H9 (cell line): ENCODE measurements at regions not wholly inside any gene's neighbourhood (a gene's known extent, or its start where the extent isn't known, plus 50 kb on each side); places are given as distances from the start of the nearest gene placed in this dataset.

Source experiments
- DNase-seq: peaks from one replicate; pipeline ENCODE4 v3.0.0-alpha.2; 2017
- H2AFZ ChIP-seq: one replicate; pipeline ENCODE4 v1.6.1; 2013; ENCODE audit warnings: mild to moderate bottlenecking, low read length, control low read depth, moderate library complexity
- H2AK5ac ChIP-seq: 2 replicates; pipeline ENCODE4 v1.6.1; 2013; ENCODE audit warnings: low read length, control low read depth, mixed read lengths; ENCODE audit not compliant: insufficient read length
- H2BK120ac ChIP-seq: one replicate; pipeline ENCODE4 v1.6.1; 2013; ENCODE audit warnings: low read depth, mild to moderate bottlenecking, low read length, control low read depth, inconsistent platforms; ENCODE audit not compliant: poor library complexity, severe bottlenecking
- H2BK12ac ChIP-seq: 2 replicates; pipeline ENCODE4 v1.6.1; 2013; ENCODE audit warnings: low read length, control low read depth, mixed read lengths, low read depth; ENCODE audit not compliant: insufficient read length
- H2BK15ac ChIP-seq: 2 replicates; pipeline ENCODE4 v1.6.1; 2013; ENCODE audit warnings: low read depth, low read length, control low read depth
- H2BK20ac ChIP-seq: one replicate; pipeline ENCODE4 v1.6.1; 2013; ENCODE audit warnings: low read depth, mild to moderate bottlenecking, low read length, control low read depth, inconsistent platforms; ENCODE audit not compliant: poor library complexity, severe bottlenecking
- H2BK5ac ChIP-seq: 2 replicates; pipeline ENCODE4 v1.6.1; 2013; ENCODE audit warnings: low read length, control low read depth, mixed read lengths; ENCODE audit not compliant: insufficient read length
- H3K14ac ChIP-seq: 2 replicates; pipeline ENCODE4 v1.6.1; 2013; ENCODE audit warnings: low read length, control low read depth; ENCODE audit not compliant: insufficient read depth
- H3K18ac ChIP-seq: 2 replicates; pipeline ENCODE4 v1.6.1; 2013; ENCODE audit warnings: low read depth, mild to moderate bottlenecking, mixed read lengths, low read length, control low read depth; ENCODE audit not compliant: insufficient read length
- H3K23ac ChIP-seq: 2 replicates; pipeline ENCODE4 v1.6.1; 2013; ENCODE audit warnings: low read length, control low read depth, mixed read lengths, low read depth; ENCODE audit not compliant: insufficient read length
- H3K23me2 ChIP-seq: 2 replicates; pipeline ENCODE4 v1.6.1; 2013; ENCODE audit warnings: low read depth, mild to moderate bottlenecking, mixed read lengths, low read length, control low read depth; ENCODE audit not compliant: insufficient read length, poor library complexity, severe bottlenecking
- H3K27ac ChIP-seq: 2 replicates; pipeline ENCODE4 v1.5.1; 2013; ENCODE audit warnings: low read length, control low read depth, mixed read lengths, low read depth; ENCODE audit not compliant: insufficient read length
- H3K27me3 ChIP-seq: 2 replicates; pipeline ENCODE4 v1.6.1; 2013; ENCODE audit warnings: low read length, control low read depth, inconsistent platforms; ENCODE audit not compliant: insufficient read depth
- H3K4ac ChIP-seq: 2 replicates; pipeline ENCODE4 v1.6.1; 2013; ENCODE audit warnings: low read depth, mild to moderate bottlenecking, control low read depth, inconsistent platforms, low read length, moderate library complexity
- H3K4me1 ChIP-seq: 2 replicates; pipeline ENCODE4 v1.6.1; 2013; ENCODE audit warnings: low read length, control low read depth, inconsistent platforms; ENCODE audit not compliant: insufficient read depth
- H3K4me2 ChIP-seq: 2 replicates; pipeline ENCODE4 v1.6.1; 2013; ENCODE audit warnings: low read length, control low read depth, mixed read lengths; ENCODE audit not compliant: insufficient read length, insufficient read depth
- H3K56ac ChIP-seq: 2 replicates; pipeline ENCODE4 v1.6.1; 2013; ENCODE audit warnings: low read depth, mild to moderate bottlenecking, mixed read lengths, low read length, control low read depth; ENCODE audit not compliant: insufficient read length
- H3K79me1 ChIP-seq: 2 replicates; pipeline ENCODE4 v1.6.1; 2013; ENCODE audit warnings: low read depth, mild to moderate bottlenecking, moderate library complexity, low read length, control low read depth, inconsistent platforms; ENCODE audit not compliant: insufficient read depth, poor library complexity, severe bottlenecking
- H3K79me2 ChIP-seq: 2 replicates; pipeline ENCODE4 v1.6.1; 2013; ENCODE audit warnings: low read length, control low read depth, inconsistent platforms; ENCODE audit not compliant: insufficient read depth
- H3K9ac ChIP-seq: 2 replicates; pipeline ENCODE4 v1.6.1; 2013; ENCODE audit warnings: low read length, control low read depth, mixed read lengths; ENCODE audit not compliant: insufficient read length; ENCODE audit errors: extremely low read depth
- H3K9me3 ChIP-seq: one replicate; pipeline ENCODE4 v1.6.1; 2013; ENCODE audit warnings: low read depth, low read length, inconsistent platforms; ENCODE audit not compliant: control insufficient read depth
- H3T11ph ChIP-seq: one replicate; pipeline ENCODE4 v1.6.1; 2013; ENCODE audit warnings: mild to moderate bottlenecking, low read length, control low read depth, inconsistent platforms
- H4K20me1 ChIP-seq: one replicate; pipeline ENCODE4 v1.6.1; 2013; ENCODE audit not compliant: control insufficient read depth, insufficient read length, insufficient read depth
- H4K5ac ChIP-seq: 2 replicates; pipeline ENCODE4 v1.6.1; 2013; ENCODE audit warnings: low read depth, mild to moderate bottlenecking, mixed read lengths, low read length, control low read depth; ENCODE audit not compliant: insufficient read length
- H4K8ac ChIP-seq: replicated peaks from 2 replicates; pipeline ENCODE4 v1.6.1; 2013; ENCODE audit warnings: low read length, control low read depth, mixed read lengths, low read depth; ENCODE audit not compliant: insufficient read length
- H4K91ac ChIP-seq: 2 replicates; pipeline ENCODE4 v1.6.1; 2013; ENCODE audit warnings: low read depth, mild to moderate bottlenecking, moderate library complexity, mixed read lengths, low read length, control low read depth; ENCODE audit not compliant: insufficient read length
- H3K27ac Mint-ChIP-seq, 3 experiments: 2 replicates in 2 of 3; 3 replicates in 1 of 3; pipeline ENCODE4 v1.8.0; 2020 to 2021; ENCODE audit warnings: mixed read lengths in 3 of 3, mild to moderate bottlenecking in 1 of 3, moderate library complexity in 1 of 3
- H3K27me3 Mint-ChIP-seq: 2 replicates; pipeline ENCODE4 v1.8.0; 2021; ENCODE audit warnings: low read depth, mild to moderate bottlenecking, moderate library complexity, mixed read lengths
- H3K36me3 Mint-ChIP-seq, 3 experiments: 2 replicates in 2 of 3; 3 replicates in 1 of 3; pipeline ENCODE4 v1.8.0; 2020 to 2021; ENCODE audit warnings: low read depth in 3 of 3, mixed read lengths in 3 of 3; ENCODE audit not compliant: insufficient read depth in 1 of 3
- H3K4me1 Mint-ChIP-seq, 2 experiments: 2 replicates each; pipeline ENCODE4 v1.8.0; 2020; ENCODE audit warnings: mixed read lengths in 2 of 2
- H3K4me3 Mint-ChIP-seq, 2 experiments: 2 replicates in 1 of 2; 3 replicates in 1 of 2; pipeline ENCODE4 v1.8.0; 2020 to 2021; ENCODE audit warnings: mild to moderate bottlenecking in 2 of 2, mixed read lengths in 2 of 2, moderate library complexity in 1 of 2
- H3K9me3 Mint-ChIP-seq, 2 experiments: 2 replicates in 1 of 2; 3 replicates in 1 of 2; pipeline ENCODE4 v1.8.0; 2020; ENCODE audit warnings: mild to moderate bottlenecking in 2 of 2, mixed read lengths in 2 of 2, moderate library complexity in 1 of 2
- CTCF ChIP-seq: fragments of 200-600 bp; sonication (generic); conservative IDR thresholded peaks from 3 replicates; pipeline ENCODE4 v1.8.0; 2021; ENCODE audit warnings: antibody characterized with exemption, mild to moderate bottlenecking
- WGBS: extraction: QIAGEN DNeasy Blood & Tissue Kit; methylation state at CpG from one replicate; pipeline ENCODE4 v1.1.7; 2013; ENCODE audit warnings: missing lambda C conversion rate, low lambda C conversion rate, mixed read lengths; ENCODE audit not compliant: insufficient read length; ENCODE audit errors: extremely low coverage; 5-methylcytosine and 5-hydroxymethylcytosine counted together

- H2BK5ac ChIP-seq = no peak overlapping the region
- no peak overlapping the region for H3K23ac ChIP-seq
- no peak overlapping the region for H4K8ac ChIP-seq
- H2BK20ac ChIP-seq = no peak overlapping the region
- no peaks in the 10 kb centered on the region for H4K20me1 ChIP-seq
- no peak overlapping the region for H3K14ac ChIP-seq
- no peak overlapping the region for H3K4ac ChIP-seq
- no peak overlapping the region for H4K5ac ChIP-seq
- no peak overlapping the region for H2BK15ac ChIP-seq
- H3K27me3 Mint-ChIP-seq = no peaks in the 10 kb centered on the region; the same call in none of the 2 replicates
- H3K9me3 ChIP-seq = peaks cover 18% of the 10 kb centered on the region
- no peak overlapping the region for H3K4me2 ChIP-seq
- no peaks in the 10 kb centered on the region for H3K23me2 ChIP-seq
- no peaks in the 10 kb centered on the region for H3K79me1 ChIP-seq
- H2BK120ac ChIP-seq = no peak overlapping the region
- H3K18ac ChIP-seq = no peak overlapping the region
- WGBS = no CpG with 5 or more reads among the region's 1 CpG
- no peak overlapping the region for H3K9ac ChIP-seq
- H3K36me3 Mint-ChIP-seq = peaks cover 0 to 13% (median 6%) of the 10 kb centered on the region in 3 experiments; a peak in 6 of 7 replicates
- DNase-seq = no peak
- H3K27me3 ChIP-seq = no peaks in the 10 kb centered on the region
- H3K4me1 ChIP-seq = peaks cover 3% of the 10 kb centered on the region; the same call in 1 of the 2 replicates
- H3T11ph ChIP-seq = no peak overlapping the region
- H2BK12ac ChIP-seq = no peak overlapping the region
- no peak overlapping the region for H3K4me3 Mint-ChIP-seq
- peaks cover 26 to 27% of the 10 kb centered on the region in 2 experiments for H3K4me1 Mint-ChIP-seq
- H3K27ac Mint-ChIP-seq = no peak overlapping the region
- no peak overlapping the region for H3K56ac ChIP-seq
- TF ChIP-seq CTCF = no peak
- no peak overlapping the region for H3K27ac ChIP-seq
- no peak overlapping the region for H2AK5ac ChIP-seq
- no peak overlapping the region for H4K91ac ChIP-seq
- H2AFZ ChIP-seq = no peak overlapping the region
- peaks cover 58 to 68% of the 10 kb centered on the region in 2 experiments for H3K9me3 Mint-ChIP-seq
- no peaks in the 10 kb centered on the region for H3K79me2 ChIP-seq
Observed at GRCh38 chrX:63581906-63582305, 203.1 kb downstream of the ARHGEF9 start.
